Endothelial cell of umbilical vein (primary cell): ENCODE measurements at regions not wholly inside any gene's neighbourhood (a gene's known extent, or its start where the extent isn't known, plus 50 kb on each side); places are given as distances from the start of the nearest gene placed in this dataset.

Source experiments
- BruUV-seq: library from RNA; stranded (reverse); fragments of 400-500 nt; replicated peaks from 2 replicates; lab custom pipeline; 2021; lab: Mats Ljungman, UMichigan
- CTCF ChIA-PET: fragments of 300-600, 350-600 bp; sonication (Branson Sonifier 250); formaldehyde crosslinking; loops from one replicate; lab custom pipeline; 2021; ENCODE audit warnings: antibody characterized with exemption, inconsistent platforms; lab: Charles Lee
- POLR2A ChIA-PET: fragments of 300-600, 350-600 bp; sonication (Branson Sonifier 250); formaldehyde crosslinking; loops from one replicate; lab custom pipeline; 2021; ENCODE audit warnings: antibody characterized with exemption, inconsistent platforms; lab: Charles Lee
- DNase-seq: peaks from one replicate; pipeline ENCODE4 v3.0.0-alpha.2; 2011; ENCODE audit warnings: low read depth, low spot score
- FAIRE-seq: peaks from 2 replicates; lab custom pipeline; 2011; peaks lifted over from hg19 to GRCh38; lab: Jason Lieb, UNC
- H2AFZ ChIP-seq: 2 replicates; pipeline ENCODE4 v1.6.0; 2012; ENCODE audit warnings: low read depth, low read length, control low read depth, inconsistent platforms
- H3K27ac ChIP-seq: 2 replicates; pipeline ENCODE4 v1.5.1; 2011; ENCODE audit warnings: low read depth, mild to moderate bottlenecking, control low read depth, low read length, moderate library complexity; ENCODE audit not compliant: insufficient read depth
- H3K27me3 ChIP-seq, 2 experiments: 2 replicates each; pipeline versions ENCODE4 v1.6.0 to v1.6.1; 2011; ENCODE audit warnings: low read length in 2 of 2, mixed read lengths in 1 of 2; ENCODE audit not compliant: control insufficient read depth in 2 of 2, insufficient read depth in 2 of 2
- H3K36me3 ChIP-seq, 2 experiments: 2 replicates in 1 of 2; 3 replicates in 1 of 2; pipeline ENCODE4 v1.5.1; 2011; ENCODE audit warnings: low read length in 2 of 2, mild to moderate bottlenecking in 1 of 2, moderate library complexity in 1 of 2; ENCODE audit not compliant: control insufficient read depth in 2 of 2, insufficient read depth in 2 of 2; ENCODE audit errors: extremely low read depth in 1 of 2
- H3K4me1 ChIP-seq: 3 replicates; pipeline ENCODE4 v1.5.1; 2011; ENCODE audit warnings: mild to moderate bottlenecking, low read length; ENCODE audit not compliant: control insufficient read depth, insufficient read depth; ENCODE audit errors: extremely low read depth
- H3K4me2 ChIP-seq: 2 replicates; pipeline ENCODE4 v1.6.1; 2011; ENCODE audit warnings: low read length, control low read depth, mixed read lengths; ENCODE audit not compliant: insufficient read depth
- H3K4me3 ChIP-seq, 3 experiments: fragments of 200-600 bp in 1 of 3; sonication (generic), shearing (Covaris generic) in 1 of 3; replicated peaks in 1 of 3; 2 replicates each; pipeline ENCODE4 v1.5.1; 2011 to 2016; ENCODE audit warnings: control low read depth in 3 of 3, low read length in 3 of 3, mild to moderate bottlenecking in 2 of 3, inconsistent platforms in 1 of 3, low read depth in 1 of 3, moderate library complexity in 1 of 3; ENCODE audit not compliant: insufficient read depth in 1 of 3
- H3K79me2 ChIP-seq: 2 replicates; pipeline ENCODE4 v1.6.0; 2012; ENCODE audit warnings: low read length, inconsistent platforms; ENCODE audit not compliant: control insufficient read depth, insufficient read depth
- H3K9ac ChIP-seq: replicated peaks from 2 replicates; pipeline ENCODE3; 2011; ENCODE audit warnings: low read length, control low read depth; ENCODE audit not compliant: insufficient read depth; ENCODE audit errors: extremely low read depth
- H3K9me1 ChIP-seq: replicated peaks from 3 replicates; pipeline ENCODE4 v1.6.0; 2011; ENCODE audit warnings: mild to moderate bottlenecking, low read length; ENCODE audit not compliant: control insufficient read depth, insufficient read depth; ENCODE audit errors: extremely low read depth
- H3K9me3 ChIP-seq: replicated peaks from 2 replicates; pipeline ENCODE4 v1.5.1; 2012; ENCODE audit warnings: low read length, inconsistent platforms; ENCODE audit not compliant: control insufficient read depth, insufficient read depth
- H4K20me1 ChIP-seq: replicated peaks from 2 replicates; pipeline ENCODE3; 2011; ENCODE audit warnings: mild to moderate bottlenecking, low read length; ENCODE audit not compliant: control insufficient read depth, insufficient read depth; ENCODE audit errors: extremely low read depth
- EZH2 ChIP-seq: IDR thresholded peaks from 2 replicates; pipeline ENCODE4 v1.6.1; 2012; ENCODE audit warnings: borderline replicate concordance, low read depth, mild to moderate bottlenecking, moderate library complexity, low read length, inconsistent platforms; ENCODE audit not compliant: severe bottlenecking
- FOS ChIP-seq: IDR thresholded peaks from 2 replicates; pipeline ENCODE4 v1.6.1; 2011; ENCODE audit warnings: mild to moderate bottlenecking, low read length, moderate library complexity, borderline replicate concordance; ENCODE audit not compliant: insufficient read depth
- GATA2 ChIP-seq: IDR thresholded peaks from 2 replicates; pipeline ENCODE4 v1.7.0; 2011; ENCODE audit warnings: low read depth, mild to moderate bottlenecking, moderate library complexity, mixed read lengths, low read length; ENCODE audit not compliant: insufficient read length, insufficient read depth
- JUN ChIP-seq: IDR thresholded peaks from 2 replicates; pipeline ENCODE4 v1.6.1; 2011; ENCODE audit warnings: borderline replicate concordance, low read depth; ENCODE audit not compliant: insufficient read length, insufficient read depth
- MYC ChIP-seq: IDR thresholded peaks from one replicate; pipeline ENCODE4 v1.6.1; 2011; ENCODE audit warnings: mild to moderate bottlenecking, low read depth, low read length
- POLR2A ChIP-seq: IDR thresholded peaks from 2 replicates; pipeline ENCODE4 v1.6.1; 2012; ENCODE audit warnings: low read depth, mild to moderate bottlenecking, control low read depth, low read length
- POLR2AphosphoS5 ChIP-seq: IDR thresholded peaks from 2 replicates; pipeline ENCODE4 v1.6.1; 2012; ENCODE audit warnings: low read depth, mild to moderate bottlenecking, control low read depth, low read length, moderate library complexity; ENCODE audit not compliant: insufficient read depth
- dilution Hi-C: fragments of 300-500 bp; cut with MboI; formaldehyde crosslinking; loops from one replicate; pipeline ENCODE4 v1.15.0; 2019; ENCODE audit warnings: low sequenced_read_pairs; ENCODE audit not compliant: extremely low pct_ligation_motif_present
- intact Hi-C: fragments of 100-400 bp; cut with micrococcal nuclease; formaldehyde crosslinking; loops from one replicate; pipeline ENCODE4 v1.10.0; 2022
- TF ChIP-seq, protein P1 (sequence below): IDR thresholded peaks from 2 replicates; pipeline ENCODE4 v1.6.1; 2011; ENCODE audit not compliant: insufficient read depth, insufficient read length
- TF ChIP-seq, protein P2 (sequence below), 2 donors: IDR thresholded peaks; 1 replicate in 1 of 2; 2 replicates in 1 of 2; pipeline ENCODE4 v1.5.1; 2011; ENCODE audit warnings: low read length in 2 of 2, mild to moderate bottlenecking in 2 of 2, moderate library complexity in 2 of 2, control low read depth in 1 of 2, inconsistent platforms in 1 of 2, low read depth in 1 of 2; ENCODE audit not compliant: insufficient read depth in 1 of 2; ENCODE audit errors: extremely low read depth in 1 of 2

DNA sequence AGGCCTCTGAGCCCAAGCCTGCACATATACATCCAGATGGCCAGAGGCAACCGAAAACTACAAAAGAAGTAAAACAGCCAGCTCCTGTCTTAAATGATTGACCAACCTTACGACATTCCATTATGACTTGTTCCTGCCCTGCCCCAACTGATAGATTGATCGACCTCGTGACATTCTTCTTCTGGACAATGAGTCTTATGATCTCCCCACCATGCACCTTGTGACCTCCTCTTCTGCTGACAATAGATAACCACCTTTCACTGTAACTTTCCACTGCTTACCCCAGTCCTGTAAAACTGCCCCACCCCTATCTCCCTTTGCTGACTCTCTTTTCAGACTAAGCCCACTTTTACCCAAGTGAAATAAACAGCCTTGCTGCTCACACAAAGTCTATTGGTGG is 670.0 kb upstream of the PKDCC start:
- H3K36me3 ChIP-seq: no peaks in the 10 kb centered on the region
- no peaks in the 10 kb centered on the region for H4K20me1 ChIP-seq
- no peaks in the 10 kb centered on the region for H3K9me1 ChIP-seq
- H3K27ac ChIP-seq: no peak overlapping the region
- BruUV-seq: no TSS peak
- ChIA-PET CTCF (no interaction called here), POLR2A (no interaction called here)
- DNase-seq (no peak), FAIRE-seq (no peak)
- dilution Hi-C loops (no loop called here), intact Hi-C loops (no loop called here)
- H2AFZ ChIP-seq: no peak overlapping the region
- H3K9ac ChIP-seq: no peak overlapping the region
- H3K4me3 ChIP-seq: no peak overlapping the region
- H3K9me3 ChIP-seq: no peaks in the 10 kb centered on the region
- TF ChIP-seq, protein P1, sequence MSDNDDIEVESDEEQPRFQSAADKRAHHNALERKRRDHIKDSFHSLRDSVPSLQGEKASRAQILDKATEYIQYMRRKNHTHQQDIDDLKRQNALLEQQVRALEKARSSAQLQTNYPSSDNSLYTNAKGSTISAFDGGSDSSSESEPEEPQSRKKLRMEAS: no peak
- TF ChIP-seq JUN (no peak), GATA2 (no peak), MYC (no peak), EZH2 (no peak), POLR2A (no peak), FOS (no peak), POLR2AphosphoS5 (no peak)
- TF ChIP-seq, protein P2, sequence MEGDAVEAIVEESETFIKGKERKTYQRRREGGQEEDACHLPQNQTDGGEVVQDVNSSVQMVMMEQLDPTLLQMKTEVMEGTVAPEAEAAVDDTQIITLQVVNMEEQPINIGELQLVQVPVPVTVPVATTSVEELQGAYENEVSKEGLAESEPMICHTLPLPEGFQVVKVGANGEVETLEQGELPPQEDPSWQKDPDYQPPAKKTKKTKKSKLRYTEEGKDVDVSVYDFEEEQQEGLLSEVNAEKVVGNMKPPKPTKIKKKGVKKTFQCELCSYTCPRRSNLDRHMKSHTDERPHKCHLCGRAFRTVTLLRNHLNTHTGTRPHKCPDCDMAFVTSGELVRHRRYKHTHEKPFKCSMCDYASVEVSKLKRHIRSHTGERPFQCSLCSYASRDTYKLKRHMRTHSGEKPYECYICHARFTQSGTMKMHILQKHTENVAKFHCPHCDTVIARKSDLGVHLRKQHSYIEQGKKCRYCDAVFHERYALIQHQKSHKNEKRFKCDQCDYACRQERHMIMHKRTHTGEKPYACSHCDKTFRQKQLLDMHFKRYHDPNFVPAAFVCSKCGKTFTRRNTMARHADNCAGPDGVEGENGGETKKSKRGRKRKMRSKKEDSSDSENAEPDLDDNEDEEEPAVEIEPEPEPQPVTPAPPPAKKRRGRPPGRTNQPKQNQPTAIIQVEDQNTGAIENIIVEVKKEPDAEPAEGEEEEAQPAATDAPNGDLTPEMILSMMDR (IDR thresholded peaks at IDR 0.05; ENCODE audit: extremely low read depth in 1 of 2, insufficient read depth in 1 of 2, low read depth in 1 of 2, low read length in 2 of 2): no peak
- H3K4me1 ChIP-seq: no peaks in the 10 kb centered on the region
- H3K79me2 ChIP-seq: no peaks in the 10 kb centered on the region
- H3K4me2 ChIP-seq: no peak overlapping the region
- H3K27me3 ChIP-seq: no peaks in the 10 kb centered on the region
